ENCODE measurements at regions not wholly inside any gene's neighbourhood (a gene's known extent, or its start where the extent isn't known, plus 50 kb on each side); places are given as distances from the start of the nearest gene placed in this dataset.
A peak's percentile ranks its signal among the peaks of the same experiment; 100 is the strongest.

GRCh38 chr18:10182009-10182624, 268.3 kb downstream of the VAPA start:
- no peaks in the 10 kb centered on the region for H3K27me3 ChIP-seq (replicated peaks)
- TF ChIP-seq, protein P1, sequence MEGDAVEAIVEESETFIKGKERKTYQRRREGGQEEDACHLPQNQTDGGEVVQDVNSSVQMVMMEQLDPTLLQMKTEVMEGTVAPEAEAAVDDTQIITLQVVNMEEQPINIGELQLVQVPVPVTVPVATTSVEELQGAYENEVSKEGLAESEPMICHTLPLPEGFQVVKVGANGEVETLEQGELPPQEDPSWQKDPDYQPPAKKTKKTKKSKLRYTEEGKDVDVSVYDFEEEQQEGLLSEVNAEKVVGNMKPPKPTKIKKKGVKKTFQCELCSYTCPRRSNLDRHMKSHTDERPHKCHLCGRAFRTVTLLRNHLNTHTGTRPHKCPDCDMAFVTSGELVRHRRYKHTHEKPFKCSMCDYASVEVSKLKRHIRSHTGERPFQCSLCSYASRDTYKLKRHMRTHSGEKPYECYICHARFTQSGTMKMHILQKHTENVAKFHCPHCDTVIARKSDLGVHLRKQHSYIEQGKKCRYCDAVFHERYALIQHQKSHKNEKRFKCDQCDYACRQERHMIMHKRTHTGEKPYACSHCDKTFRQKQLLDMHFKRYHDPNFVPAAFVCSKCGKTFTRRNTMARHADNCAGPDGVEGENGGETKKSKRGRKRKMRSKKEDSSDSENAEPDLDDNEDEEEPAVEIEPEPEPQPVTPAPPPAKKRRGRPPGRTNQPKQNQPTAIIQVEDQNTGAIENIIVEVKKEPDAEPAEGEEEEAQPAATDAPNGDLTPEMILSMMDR (IDR thresholded peaks at IDR 0.05; ENCODE audit: low read depth, low read length, missing control alignments): no peak
- H3K36me3 ChIP-seq (replicated peaks): no peaks in the 10 kb centered on the region
- in situ Hi-C loops (cut with HindIII; ENCODE audit: low pct_ligation_motif_present, low sequenced_read_pairs): no loop called here
- no peak overlapping the region for H3K4me3 ChIP-seq (ENCODE audit: low read depth, low read length)
- H3K27ac ChIP-seq: no peak overlapping the region
- no peak for DNase-seq

- TF ChIP-seq, protein P1 (IDR thresholded peaks at IDR 0.05; ENCODE audit: low read depth, low read length, missing control alignments): no peak
- no peak overlapping the region for H3K27ac ChIP-seq
- H3K4me3 ChIP-seq (ENCODE audit: low read depth, low read length): no peak overlapping the region
- no peaks in the 10 kb centered on the region for H3K36me3 ChIP-seq (replicated peaks)
- in situ Hi-C loops (cut with HindIII; ENCODE audit: low pct_ligation_motif_present, low sequenced_read_pairs): no loop called here
- no peak for DNase-seq
- no peaks in the 10 kb centered on the region for H3K27me3 ChIP-seq (replicated peaks)
These were observed 269.7 kb upstream of the APCDD1 start for GRCh38 chr18:10184776-10185175.

GRCh38 chr18:10188971-10189810, 265.2 kb upstream of the APCDD1 start:
- Histone ChIP-seq H3K27ac (no peak overlapping the region), H3K4me3 (ENCODE audit: low read depth, low read length) (no peak overlapping the region), H3K27me3 (replicated peaks) (no peaks in the 10 kb centered on the region), H3K36me3 (replicated peaks) (no peaks in the 10 kb centered on the region)
- in situ Hi-C loops (cut with HindIII; ENCODE audit: low pct_ligation_motif_present, low sequenced_read_pairs): no loop called here
- TF ChIP-seq, protein P1 (IDR thresholded peaks at IDR 0.05; ENCODE audit: low read depth, low read length, missing control alignments): no peak
- DNase-seq: no peak

- Histone ChIP-seq H3K27me3 (replicated peaks) (no peaks in the 10 kb centered on the region), H3K4me3 (ENCODE audit: low read depth, low read length) (no peak overlapping the region), H3K27ac (no peak overlapping the region), H3K36me3 (replicated peaks) (no peaks in the 10 kb centered on the region)
- TF ChIP-seq, protein P1 (IDR thresholded peaks at IDR 0.05; ENCODE audit: low read depth, low read length, missing control alignments): no peak
- DNase-seq: peak; percentile 20
- in situ Hi-C loops (cut with HindIII; ENCODE audit: low pct_ligation_motif_present, low sequenced_read_pairs): no loop called here
These were observed 263.9 kb upstream of the APCDD1 start for GRCh38 chr18:10190564-10190963.

GRCh38 chr18:10193444-10193843, 261.0 kb upstream of the APCDD1 start:
- H3K36me3 ChIP-seq (replicated peaks): no peaks in the 10 kb centered on the region
- DNase-seq: no peak
- in situ Hi-C loops (cut with HindIII; ENCODE audit: low pct_ligation_motif_present, low sequenced_read_pairs): no loop called here
- TF ChIP-seq, protein P1 (IDR thresholded peaks at IDR 0.05; ENCODE audit: low read depth, low read length, missing control alignments): no peak
- H3K27ac ChIP-seq: no peak overlapping the region
- no peaks in the 10 kb centered on the region for H3K27me3 ChIP-seq (replicated peaks)
- H3K4me3 ChIP-seq (ENCODE audit: low read depth, low read length): no peak overlapping the region

Data from brain microvascular endothelial cell (primary cell).